Calu3 (cell line): ENCODE measurements at regions not wholly inside any gene's neighbourhood (a gene's known extent, or its start where the extent isn't known, plus 50 kb on each side); places are given as distances from the start of the nearest gene placed in this dataset.

ENCODE experiments used
- BruUV-seq: library from RNA; stranded (reverse); fragments of 400-500 nt; replicated peaks from 2 replicates; lab custom pipeline; 2021; lab: Mats Ljungman, UMichigan
- CTCF ChIA-PET: fragments of 300-600 bp; sonication (Branson Sonifier 250); formaldehyde crosslinking; loops from one replicate; lab custom pipeline; 2022; ENCODE audit warnings: antibody characterized with exemption; lab: Charles Lee
- DNase-seq: peaks from one replicate; pipeline ENCODE4 v3.0.0; 2022
- H3K27ac Mint-ChIP-seq: one replicate; pipeline ENCODE4 v1.8.0; 2022; ENCODE audit warnings: mixed read lengths; ENCODE audit not compliant: unreplicated experiment
- H3K27me3 Mint-ChIP-seq: one replicate; pipeline ENCODE4 v1.8.0; 2022; ENCODE audit warnings: mixed read lengths; ENCODE audit not compliant: unreplicated experiment
- H3K36me3 Mint-ChIP-seq: one replicate; pipeline ENCODE4 v1.8.0; 2022; ENCODE audit warnings: mild to moderate bottlenecking, moderate library complexity, mixed read lengths; ENCODE audit not compliant: insufficient read depth, unreplicated experiment
- H3K4me1 Mint-ChIP-seq: one replicate; pipeline ENCODE4 v1.8.0; 2022; ENCODE audit warnings: mild to moderate bottlenecking, low read depth, mixed read lengths; ENCODE audit not compliant: unreplicated experiment
- H3K4me3 Mint-ChIP-seq: one replicate; pipeline ENCODE4 v1.8.0; 2022; ENCODE audit warnings: mild to moderate bottlenecking, low read depth, moderate library complexity, mixed read lengths; ENCODE audit not compliant: unreplicated experiment
- H3K9me3 Mint-ChIP-seq: one replicate; pipeline ENCODE4 v1.8.0; 2022; ENCODE audit warnings: low read depth, mixed read lengths; ENCODE audit not compliant: unreplicated experiment
- CTCF ChIP-seq: fragments of 200-600 bp; IDR thresholded peaks from one replicate; pipeline ENCODE4 v1.8.0; 2022; ENCODE audit warnings: antibody characterized with exemption; ENCODE audit not compliant: unreplicated experiment
- intact Hi-C: fragments of 100-400 bp; cut with micrococcal nuclease; formaldehyde crosslinking; loops from one replicate; pipeline ENCODE4 v1.10.0; 2022; ENCODE audit not compliant: unreplicated experiment

DNA sequence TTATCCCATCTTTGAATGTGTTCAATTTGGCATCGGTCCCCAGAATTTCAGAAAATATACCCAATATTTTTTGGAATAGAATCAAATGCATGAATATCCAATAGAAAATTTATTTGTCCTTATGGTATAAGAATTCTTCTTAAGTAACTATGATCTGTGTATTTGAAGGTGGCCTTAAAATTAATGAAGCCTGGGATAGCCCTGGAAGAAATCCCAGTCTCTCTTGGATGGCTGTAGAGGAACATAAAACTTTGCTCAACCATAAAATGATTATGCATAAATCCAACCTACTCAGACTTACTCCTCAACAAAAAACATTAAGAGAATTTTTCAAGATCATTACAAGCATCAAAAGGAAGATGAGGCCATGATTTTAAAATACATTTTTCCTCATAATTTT is 269.4 kb upstream of the SMIM31 start:
- Mint-ChIP-seq H3K9me3 (peaks cover 4% of the 10 kb centered on the region), H3K4me3 (no peak overlapping the region)

GRCh38 chr4:164485136-164485535 is 268.8 kb upstream of the SMIM31 start:
- H3K27ac Mint-ChIP-seq, result no peak overlapping the region
- H3K4me3 Mint-ChIP-seq, result no peak overlapping the region
- H3K36me3 Mint-ChIP-seq, result no peaks in the 10 kb centered on the region
- DNase-seq, result no peak
- no peaks in the 10 kb centered on the region for H3K4me1 Mint-ChIP-seq
- no peak for TF ChIP-seq CTCF
- intact Hi-C loops, result no loop called here
- H3K27me3 Mint-ChIP-seq, result no peaks in the 10 kb centered on the region
- no TSS peak for BruUV-seq
- CTCF ChIA-PET, result no interaction called here
- peaks cover 2% of the 10 kb centered on the region for H3K9me3 Mint-ChIP-seq

More for the DNA sequence above, 269.4 kb upstream of the SMIM31 start:
- CTCF ChIA-PET, result no interaction called here
- TF ChIP-seq CTCF, result no peak
- Mint-ChIP-seq H3K27me3 (no peaks in the 10 kb centered on the region), H3K27ac (no peak overlapping the region), H3K4me1 (no peaks in the 10 kb centered on the region), H3K36me3 (no peaks in the 10 kb centered on the region)
- intact Hi-C loops, result no loop called here
- no TSS peak for BruUV-seq
- no peak for DNase-seq

DNA sequence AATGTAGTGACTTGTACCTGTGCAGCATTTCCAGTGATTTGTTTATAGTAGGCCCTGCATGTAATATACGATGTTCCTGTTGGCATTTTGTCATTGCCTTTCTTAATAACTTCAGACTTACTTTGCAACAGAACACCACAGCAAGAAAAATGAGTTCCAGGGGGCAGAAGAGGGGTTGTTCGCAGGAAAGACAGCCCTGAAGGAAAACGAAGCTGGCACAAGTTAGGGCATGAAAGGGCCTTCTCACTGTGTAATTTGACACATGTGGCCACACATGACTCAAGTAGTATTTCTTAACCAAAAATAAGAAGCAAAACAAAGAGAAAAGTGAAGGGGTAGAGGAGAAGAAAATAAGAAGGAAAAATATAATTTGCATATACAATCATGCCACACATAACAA is 265.8 kb upstream of the SMIM31 start:
- no peak for DNase-seq
- Mint-ChIP-seq H3K4me3 (no peak overlapping the region), H3K36me3 (no peaks in the 10 kb centered on the region), H3K27me3 (no peaks in the 10 kb centered on the region), H3K4me1 (no peaks in the 10 kb centered on the region), H3K9me3 (peaks cover 2% of the 10 kb centered on the region), H3K27ac (no peak overlapping the region)
- BruUV-seq, result no TSS peak
- CTCF ChIA-PET, result no interaction called here
- no peak for TF ChIP-seq CTCF
- intact Hi-C loops, result no loop called here

DNA sequence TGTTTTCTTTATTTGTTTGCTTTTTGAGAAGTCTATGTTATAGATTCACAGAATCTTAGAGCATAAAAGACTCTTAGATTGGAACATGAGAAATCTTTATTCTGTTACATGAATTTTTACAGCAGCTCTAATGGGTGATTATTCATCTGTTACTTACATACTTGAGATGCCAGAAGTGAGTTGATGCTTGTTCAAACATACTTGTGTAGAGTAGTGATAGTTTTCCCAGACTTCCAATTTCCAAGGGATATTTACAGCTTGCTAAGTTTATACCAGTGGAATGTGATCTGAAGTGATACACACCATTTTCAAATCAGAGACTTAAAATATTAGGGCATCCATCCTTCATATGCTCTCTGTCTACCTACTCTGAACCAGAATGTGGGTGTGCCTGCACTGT is 252.9 kb upstream of the SMIM31 start:
- Mint-ChIP-seq H3K36me3 (no peaks in the 10 kb centered on the region), H3K9me3 (no peaks in the 10 kb centered on the region), H3K4me3 (no peak overlapping the region), H3K27ac (no peak overlapping the region), H3K4me1 (no peaks in the 10 kb centered on the region), H3K27me3 (no peaks in the 10 kb centered on the region)
- no TSS peak for BruUV-seq
- no peak for TF ChIP-seq CTCF
- CTCF ChIA-PET, result no interaction called here
- intact Hi-C loops, result no loop called here
- DNase-seq, result no peak
